GM12878 (cell line): ENCODE measurements at regions not wholly inside any gene's neighbourhood (a gene's known extent, or its start where the extent isn't known, plus 50 kb on each side); places are given as distances from the start of the nearest gene placed in this dataset.

ENCODE experiments used
- FOXM1 ChIP-seq: IDR thresholded peaks from 2 replicates; pipeline ENCODE4 v1.6.1; 2012; ENCODE audit warnings: low read depth, mild to moderate bottlenecking, inconsistent platforms, low read length, moderate library complexity
- REST ChIP-seq: IDR thresholded peaks from 2 replicates; pipeline ENCODE4 v1.6.1; 2012; ENCODE audit warnings: mild to moderate bottlenecking, low read depth, low read length

- no peak for TF ChIP-seq FOXM1
- TF ChIP-seq REST = no peak
Observed at GRCh38 chr2:45102579-45103117, 93.4 kb upstream of the SIX2 start.
